Esophagus muscularis mucosa (tissue), 4 donors: ENCODE measurements at regions not wholly inside any gene's neighbourhood (a gene's known extent, or its start where the extent isn't known, plus 50 kb on each side); places are given as distances from the start of the nearest gene placed in this dataset.

ENCODE experiments used
- DNase-seq: peaks from one replicate; pipeline ENCODE4 v3.0.0-alpha.2; 2017; ENCODE audit errors: extremely low spot score
- H3K27ac ChIP-seq, 4 donors: fragments of 200-600 bp; sonication (generic); replicated peaks in 1 of 4; 1 replicate in 3 of 4; 2 replicates in 1 of 4; pipeline ENCODE4 v1.5.1; 2016 to 2019; ENCODE audit warnings: mild to moderate bottlenecking in 1 of 4
- H3K27me3 ChIP-seq, 4 donors: fragments of 200-600 bp; sonication (generic); one replicate each; pipeline versions ENCODE4 v1.5.1 to v1.6.0; 2016 to 2019
- H3K36me3 ChIP-seq, 4 donors: fragments of 200-600 bp; sonication (generic); one replicate each; pipeline ENCODE4 v1.5.1; 2016 to 2019
- H3K4me1 ChIP-seq, 4 donors: fragments of 200-600 bp; sonication (generic); one replicate each; pipeline ENCODE4 v1.5.1; 2016 to 2019
- H3K4me3 ChIP-seq, 4 donors: fragments of 200-600 bp; sonication (generic); 1 replicate in 2 of 4; 2 replicates in 2 of 4; pipeline ENCODE4 v1.5.1; 2016 to 2019; ENCODE audit warnings: mild to moderate bottlenecking in 4 of 4, moderate library complexity in 1 of 4
- H3K9me3 ChIP-seq, 4 donors: fragments of 200-600 bp; sonication (generic); 1 replicate in 3 of 4; 2 replicates in 1 of 4; pipeline ENCODE4 v1.5.1; 2016 to 2019
- CTCF ChIP-seq, 3 experiments: fragments of 200-600 bp in 2 of 3; fragments of 450-650 bp in 1 of 3; sonication (generic) in 2 of 3; IDR thresholded peaks; one replicate each; pipeline ENCODE4 v1.5.1; 2017 to 2019; ENCODE audit warnings: antibody characterized with exemption in 3 of 3, mild to moderate bottlenecking in 2 of 3, moderate library complexity in 1 of 3
- EP300 ChIP-seq: sonication (generic); formaldehyde crosslinking; IDR thresholded peaks from one replicate; pipeline ENCODE4 v1.6.1; 2017; ENCODE audit warnings: antibody characterized with exemption
- POLR2A ChIP-seq: fragments of 450-650 bp; IDR thresholded peaks from one replicate; pipeline ENCODE4 v1.6.1; 2017; ENCODE audit warnings: antibody characterized with exemption, moderate library complexity, mild to moderate bottlenecking, low read depth
- POLR2AphosphoS5 ChIP-seq, 2 donors: sonication (generic); formaldehyde crosslinking; IDR thresholded peaks; one replicate each; pipeline ENCODE4 v1.6.1; 2017; ENCODE audit warnings: antibody characterized with exemption in 2 of 2
- WGBS: methylation state at CpG from one replicate; pipeline ENCODE4 v1.1.5; 2018; 5-methylcytosine and 5-hydroxymethylcytosine counted together
- intact Hi-C: fragments of 100-400 bp; cut with DNase I; formaldehyde crosslinking; loops from one replicate; pipeline ENCODE4 v1.15.1; 2023

- no peak for TF ChIP-seq POLR2AphosphoS5 (IDR thresholded peaks at IDR 0.05)
- TF ChIP-seq EP300, result no peak
- no peak for TF ChIP-seq CTCF (IDR thresholded peaks at IDR 0.05)
- TF ChIP-seq POLR2A, result no peak
- H3K9me3 ChIP-seq, result no peaks in the 10 kb centered on the region
- H3K4me3 ChIP-seq, result no peak overlapping the region
- H3K27ac ChIP-seq, result no peak overlapping the region
- 36% methylated on average over 3 of the region's 3 CpGs for WGBS
- no peak for DNase-seq
- no peaks in the 10 kb centered on the region for H3K36me3 ChIP-seq
- intact Hi-C loops, result no loop called here
- no peaks in the 10 kb centered on the region for H3K27me3 ChIP-seq
- H3K4me1 ChIP-seq, result no peaks in the 10 kb centered on the region
Measured at GRCh38 chr12:62016021-62016420, 244.2 kb upstream of the USP15 start.

GRCh38 chr12:62021808-62022207 lies 238.4 kb upstream of the USP15 start:
- WGBS, result 94% methylated on average over 6 of the region's 6 CpGs
- intact Hi-C loops, result no loop called here

GRCh38 chr12:62028536-62028935 lies 231.7 kb upstream of the USP15 start:
- Histone ChIP-seq H3K4me1 (no peaks in the 10 kb centered on the region), H3K36me3 (no peaks in the 10 kb centered on the region), H3K27me3 (no peaks in the 10 kb centered on the region), H3K27ac (no peak overlapping the region), H3K4me3 (no peak overlapping the region), H3K9me3 (no peaks in the 10 kb centered on the region)
- WGBS, result 78% methylated on average over 1 of the region's 1 CpG
- intact Hi-C loops, result no loop called here
- no peak for DNase-seq
- no peak for TF ChIP-seq EP300
- no peak for TF ChIP-seq POLR2AphosphoS5 (IDR thresholded peaks at IDR 0.05)

More at GRCh38 chr12:62021808-62022207, 238.4 kb upstream of the USP15 start:
- Histone ChIP-seq H3K36me3 (no peaks in the 10 kb centered on the region), H3K9me3 (no peaks in the 10 kb centered on the region), H3K27ac (no peak overlapping the region), H3K4me1 (no peaks in the 10 kb centered on the region), H3K27me3 (no peaks in the 10 kb centered on the region), H3K4me3 (no peak overlapping the region)
- TF ChIP-seq EP300, result no peak
- TF ChIP-seq CTCF (IDR thresholded peaks at IDR 0.05), result no peak
- no peak for TF ChIP-seq POLR2AphosphoS5 (IDR thresholded peaks at IDR 0.05)
- TF ChIP-seq POLR2A, result no peak
- no peak for DNase-seq

GRCh38 chr12:62032870-62033269 lies 227.3 kb upstream of the USP15 start:
- no peak overlapping the region for H3K4me3 ChIP-seq
- no peaks in the 10 kb centered on the region for H3K4me1 ChIP-seq
- intact Hi-C loops, result no loop called here
- no peaks in the 10 kb centered on the region for H3K9me3 ChIP-seq
- no peak overlapping the region for H3K27ac ChIP-seq
- DNase-seq, result no peak
- WGBS, result 72% methylated on average over 2 of the region's 2 CpGs
- no peaks in the 10 kb centered on the region for H3K27me3 ChIP-seq
- no peak for TF ChIP-seq POLR2A
- TF ChIP-seq EP300, result no peak
- TF ChIP-seq CTCF (IDR thresholded peaks at IDR 0.05), result no peak
- no peak for TF ChIP-seq POLR2AphosphoS5 (IDR thresholded peaks at IDR 0.05)
- no peaks in the 10 kb centered on the region for H3K36me3 ChIP-seq

- TF ChIP-seq POLR2AphosphoS5 (IDR thresholded peaks at IDR 0.05), result no peak
- TF ChIP-seq EP300, result no peak
- no peak for TF ChIP-seq CTCF (IDR thresholded peaks at IDR 0.05)
- no peak for TF ChIP-seq POLR2A
Measured at GRCh38 chr12:62044450-62045135, 215.6 kb upstream of the USP15 start.

More at GRCh38 chr12:62044450-62045135, 215.6 kb upstream of the USP15 start:
- no peak for DNase-seq
- Histone ChIP-seq H3K4me1 (no peaks in the 10 kb centered on the region), H3K27ac (no peak overlapping the region), H3K4me3 (no peak overlapping the region), H3K9me3 (peaks cover 0 to 3% (median 0%) of the 10 kb centered on the region in 4 donors), H3K36me3 (no peaks in the 10 kb centered on the region), H3K27me3 (no peaks in the 10 kb centered on the region)
- intact Hi-C loops, result no loop called here
- 78% methylated on average over 5 of the region's 5 CpGs for WGBS
